NCI-H1930 (cell line): ENCODE measurements at regions not wholly inside any gene's neighbourhood (a gene's known extent, or its start where the extent isn't known, plus 50 kb on each side); places are given as distances from the start of the nearest gene placed in this dataset.

Experiments
- DNase-seq, 2 experiments: peaks; one replicate each; lab custom pipeline; 2025; lab: John Stamatoyannopoulos, UW

- no peak for DNase-seq
Measured at GRCh38 chr18:64618390-64618789, 469.5 kb upstream of the LINC00305 start.

- DNase-seq: no peak
Measured at GRCh38 chr18:64615021-64615420, 466.1 kb upstream of the LINC00305 start.

DNA sequence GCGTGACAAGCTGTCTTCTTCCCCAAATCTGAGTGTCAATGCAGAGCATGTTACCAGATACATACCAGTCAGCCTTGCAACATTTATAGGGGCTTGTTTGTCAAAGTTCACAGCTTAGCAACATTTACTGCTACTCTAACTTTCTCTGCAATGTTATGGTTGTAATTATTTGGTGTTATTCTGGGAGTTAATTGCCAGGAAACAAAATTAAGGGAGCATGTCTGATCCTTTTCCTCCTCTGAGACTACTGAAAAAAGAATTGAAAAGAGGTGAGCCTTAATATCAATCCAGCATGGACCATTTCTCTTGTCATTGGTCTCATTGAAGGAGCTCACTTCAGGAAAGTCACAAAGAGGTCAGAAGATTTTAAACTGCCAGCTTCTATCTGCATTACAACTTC lies 465.6 kb upstream of the LINC00305 start:
- no peak for DNase-seq

DNA sequence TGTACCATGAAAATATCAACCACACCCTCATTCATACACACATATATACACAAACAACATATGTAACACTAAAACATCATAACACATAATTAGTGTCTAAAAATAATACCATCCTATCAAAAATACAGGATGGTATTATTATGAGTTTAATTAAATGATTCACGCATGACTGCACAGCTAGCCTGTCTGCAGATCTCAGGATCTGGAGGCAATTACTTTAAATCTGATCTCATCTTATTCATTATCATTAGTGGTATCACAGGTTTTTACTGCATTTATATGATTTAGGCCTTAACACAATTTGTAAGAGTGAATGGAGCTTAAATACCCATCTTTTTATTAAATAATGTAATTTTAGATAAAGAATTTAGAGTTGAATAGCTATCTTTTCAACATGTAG lies 443.4 kb upstream of the LINC00305 start:
- no peak for DNase-seq

- DNase-seq: no peak
Measured at GRCh38 chr18:64589000-64589399, 440.1 kb upstream of the LINC00305 start.

DNA sequence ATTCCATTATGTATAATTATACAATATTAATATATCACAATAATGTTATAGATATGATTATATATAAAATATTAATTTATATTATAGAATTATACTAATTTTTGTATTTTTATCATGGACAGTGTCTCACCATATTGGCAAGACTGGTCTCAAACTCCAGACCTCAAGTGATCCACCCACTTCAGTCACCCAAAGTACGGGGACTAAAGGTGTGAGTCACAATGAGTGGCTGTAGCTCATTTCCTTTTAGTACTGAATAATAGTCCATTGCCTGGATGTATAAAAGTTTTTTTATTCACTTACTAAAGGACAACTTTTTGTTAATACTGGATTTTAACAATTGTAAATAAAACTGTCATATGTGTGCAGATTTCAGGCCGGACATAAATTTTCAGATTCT lies 417.6 kb upstream of the LINC00305 start:
- no peak for DNase-seq

- no peak for DNase-seq
Measured at GRCh38 chr18:64562651-64563050, 413.8 kb upstream of the LINC00305 start.

GRCh38 chr18:64546451-64546850 lies 397.6 kb upstream of the LINC00305 start:
- DNase-seq: no peak

DNA sequence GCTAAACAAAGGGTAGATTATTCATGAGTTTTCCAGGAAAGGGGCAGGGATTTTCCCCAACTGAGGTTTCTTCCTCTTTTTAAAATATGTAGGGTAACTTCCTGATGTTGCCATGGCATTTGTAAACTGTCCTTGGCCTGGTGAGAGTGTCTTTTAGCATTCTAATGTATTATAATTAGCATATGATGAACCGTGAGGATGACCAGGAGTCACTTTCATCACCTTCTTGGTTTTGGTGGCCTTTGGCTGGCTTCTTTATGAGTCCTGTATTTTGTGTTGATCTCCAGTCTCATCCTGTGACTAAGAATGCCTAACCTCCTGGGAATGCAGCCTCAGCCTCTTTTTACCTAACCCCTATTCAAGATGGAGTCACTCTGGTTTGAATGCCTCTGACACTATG lies 391.0 kb upstream of the LINC00305 start:
- no peak for DNase-seq

- no peak for DNase-seq
Measured at GRCh38 chr18:64528646-64529045, 379.8 kb upstream of the LINC00305 start.

DNA sequence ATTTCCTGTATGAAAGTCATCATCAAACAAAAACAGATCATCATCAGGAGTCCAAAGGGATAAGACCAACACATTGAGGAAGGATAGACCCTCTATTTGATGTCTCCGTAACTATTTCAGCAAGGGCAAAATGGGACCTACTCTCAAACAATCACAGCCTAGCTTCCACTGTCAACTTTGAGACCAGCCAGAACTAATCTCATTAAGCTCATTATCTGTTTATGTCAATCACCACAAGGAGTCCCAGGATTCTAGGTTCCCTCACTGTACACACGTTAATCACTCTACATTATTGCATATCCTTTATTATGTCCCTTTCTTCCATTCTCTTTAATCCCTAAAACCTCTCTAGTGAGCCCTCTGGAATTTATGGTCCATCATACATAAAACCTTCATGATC lies 370.3 kb upstream of the LINC00305 start:
- no peak for DNase-seq

GRCh38 chr18:64518191-64518590 lies 369.3 kb upstream of the LINC00305 start:
- DNase-seq: no peak

DNA sequence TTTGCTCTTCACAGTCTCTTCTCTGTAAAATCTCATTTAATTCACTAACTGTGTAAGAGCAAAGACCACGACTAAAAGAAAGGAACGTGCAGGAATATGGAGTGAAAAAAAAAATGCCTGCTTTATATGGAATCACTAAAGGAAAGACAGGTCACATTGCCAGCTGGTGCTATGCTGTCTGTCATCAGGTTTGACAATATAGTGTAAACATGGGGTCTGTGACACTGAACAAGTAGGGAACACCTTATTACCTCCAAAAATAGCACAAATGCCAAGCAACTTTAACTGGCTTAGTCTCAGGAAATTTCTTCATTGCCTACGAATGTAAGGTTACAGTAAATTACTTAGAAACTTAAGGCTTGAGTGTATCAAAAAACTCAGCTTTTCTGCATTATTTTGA lies 364.5 kb upstream of the LINC00305 start:
- DNase-seq: no peak

DNA sequence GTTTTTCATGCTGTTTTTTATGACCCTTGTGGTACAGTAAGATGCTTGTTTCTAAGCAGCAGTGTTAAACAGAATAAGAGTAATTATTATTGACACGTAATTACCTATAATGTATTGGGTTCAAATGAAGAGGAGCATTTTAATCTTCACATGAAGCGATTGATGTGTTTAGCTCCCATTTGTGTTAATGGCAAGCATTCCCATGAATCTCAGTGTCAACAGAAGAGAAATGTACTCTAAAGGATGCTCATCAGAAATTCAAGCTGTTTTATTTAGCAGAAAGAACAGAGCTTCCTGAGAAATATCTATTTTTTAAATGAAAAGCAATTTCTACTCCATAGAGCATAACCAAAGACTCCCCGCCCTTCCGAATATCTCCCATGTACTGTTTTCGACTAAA lies 341.3 kb upstream of the LINC00305 start:
- DNase-seq: peak; percentile 21 to 56

DNA sequence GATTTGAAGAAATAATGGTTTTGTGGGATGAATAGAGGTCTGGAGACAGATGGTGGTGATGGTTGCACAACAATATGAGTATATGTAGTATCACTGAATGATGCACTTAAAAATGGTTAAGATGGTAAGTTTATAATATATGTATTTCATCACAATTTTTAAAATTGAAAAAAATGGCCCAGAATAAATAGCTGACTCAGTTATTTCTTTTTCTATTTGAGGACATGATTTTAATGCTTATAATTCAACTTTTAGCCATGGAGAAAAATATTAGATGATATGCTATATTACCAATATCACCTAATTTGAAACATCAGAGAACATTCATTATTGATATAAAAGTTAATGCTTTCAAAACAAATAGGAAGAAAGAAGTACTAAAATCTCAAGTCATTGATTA lies 339.8 kb upstream of the LINC00305 start:
- DNase-seq: no peak

- no peak for DNase-seq
Measured at GRCh38 chr18:64474773-64475172, 325.9 kb upstream of the LINC00305 start.

GRCh38 chr18:64474255-64474654 lies 325.4 kb upstream of the LINC00305 start:
- DNase-seq: no peak

- no peak for DNase-seq
Measured at GRCh38 chr18:64449434-64449833, 300.5 kb upstream of the LINC00305 start.

GRCh38 chr18:64444819-64445218 lies 295.9 kb upstream of the LINC00305 start:
- no peak for DNase-seq

DNA sequence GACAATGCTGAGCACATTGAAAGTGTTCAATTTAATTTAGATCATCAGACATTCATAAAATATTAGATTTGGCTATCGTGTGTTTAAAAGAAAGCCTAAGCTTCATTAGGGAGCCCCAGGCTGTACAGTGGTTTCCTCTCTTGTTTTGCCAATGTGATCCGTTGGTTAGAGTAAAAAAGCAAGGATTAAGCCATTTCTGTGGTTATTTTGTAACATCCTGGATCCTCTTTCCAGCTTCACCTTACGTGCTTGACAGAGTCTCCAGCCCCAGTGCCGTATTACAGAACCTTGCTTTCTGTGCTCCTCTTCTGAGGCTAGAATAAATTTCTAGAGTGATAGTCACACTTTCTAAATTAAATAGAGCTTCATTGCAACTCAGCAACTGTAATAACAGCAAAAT lies 289.3 kb upstream of the LINC00305 start:
- no peak for DNase-seq

DNA sequence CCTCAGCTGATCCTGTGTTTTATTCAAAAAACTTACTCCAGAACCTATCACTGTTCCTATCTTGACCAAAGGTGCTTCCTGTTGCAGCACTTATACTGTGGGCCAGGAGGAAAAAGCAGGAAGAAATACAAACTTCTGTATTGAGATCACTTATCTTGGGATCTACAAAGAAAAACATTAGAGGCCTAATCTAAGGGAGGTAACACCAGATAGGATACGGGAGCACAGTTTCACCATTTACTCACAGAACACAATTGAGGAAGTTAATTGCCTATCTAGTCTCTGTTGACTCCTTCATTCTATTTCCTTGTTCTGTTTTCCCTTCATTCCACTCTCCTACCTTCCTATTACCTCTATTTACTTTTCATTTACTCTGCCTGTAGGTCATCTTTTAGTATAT lies 287.2 kb upstream of the LINC00305 start:
- DNase-seq: no peak

- no peak for DNase-seq
Measured at GRCh38 chr18:64419156-64419555, 270.3 kb upstream of the LINC00305 start.

GRCh38 chr18:64416990-64417389 lies 268.1 kb upstream of the LINC00305 start:
- DNase-seq: no peak

DNA sequence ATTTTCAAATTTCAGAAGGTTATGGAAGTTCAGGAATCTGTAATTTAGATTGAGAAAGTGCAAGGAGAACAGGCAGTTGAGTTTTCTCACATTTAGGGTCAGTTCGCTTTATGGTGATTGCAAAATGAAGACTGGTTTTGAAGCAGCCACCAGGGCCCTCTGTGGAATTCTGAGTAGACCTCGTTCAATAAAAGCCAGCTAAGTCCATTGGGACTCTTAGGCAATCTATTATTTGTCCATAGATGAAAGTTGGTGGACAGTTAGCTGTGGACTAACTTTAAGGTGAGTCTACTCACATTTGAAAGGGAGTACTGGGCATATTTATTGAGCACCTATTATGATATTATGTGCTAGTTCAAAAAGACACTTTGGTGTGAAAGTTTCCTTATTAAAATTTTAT lies 266.3 kb upstream of the LINC00305 start:
- DNase-seq: no peak

DNA sequence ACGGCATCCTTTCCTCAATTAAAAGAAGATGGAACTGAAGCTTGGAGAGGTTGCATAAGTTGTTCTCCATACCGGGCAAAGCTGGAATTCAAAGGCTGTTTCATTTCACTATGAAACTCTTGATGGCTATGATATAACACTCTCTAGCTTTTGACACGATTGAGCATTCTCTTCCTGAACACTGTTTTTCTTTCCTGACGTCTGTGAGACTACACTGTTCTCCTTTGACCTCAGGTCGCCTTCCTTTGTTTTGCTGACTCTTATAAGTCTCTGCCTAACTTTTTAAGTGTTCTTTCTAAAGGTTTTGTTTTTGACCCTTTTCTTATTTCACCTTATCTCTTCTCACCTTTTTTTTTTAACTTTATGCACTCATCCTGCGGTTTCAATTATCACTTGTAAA lies 261.8 kb upstream of the LINC00305 start:
- DNase-seq: no peak
